HEK293T (cell line): ENCODE measurements at regions not wholly inside any gene's neighbourhood (a gene's known extent, or its start where the extent isn't known, plus 50 kb on each side); places are given as distances from the start of the nearest gene placed in this dataset.

Experiments
- CTCF ChIA-PET: fragments of 350-600 bp; formaldehyde crosslinking; extraction: SDS; loops from one replicate; lab custom pipeline; 2021; ENCODE audit warnings: antibody characterized with exemption, inconsistent platforms; lab: Yijun Ruan, JAX
- POLR2A ChIA-PET: fragments of 350-600 bp; formaldehyde crosslinking; extraction: SDS; loops from one replicate; lab custom pipeline; 2020; ENCODE audit warnings: antibody characterized with exemption, inconsistent platforms; lab: Yijun Ruan, JAX
- DNase-seq: peaks from one replicate; pipeline ENCODE4 v3.0.0; 2012; ENCODE audit warnings: mixed read lengths; ENCODE audit errors: extremely low spot score
- ARNT ChIP-seq: fragments of 450-650 bp; IDR thresholded peaks from 2 replicates; pipeline ENCODE4 v1.6.1; 2017; ENCODE audit warnings: mild to moderate bottlenecking
- BHLHE40 ChIP-seq: fragments of 450-650 bp; IDR thresholded peaks from 2 replicates; pipeline ENCODE4 v1.6.1; 2016; ENCODE audit warnings: mild to moderate bottlenecking, moderate library complexity, borderline replicate concordance
- CTBP1 ChIP-seq: fragments of 450-650 bp; IDR thresholded peaks from 2 replicates; pipeline ENCODE4 v1.6.1; 2016; ENCODE audit warnings: borderline replicate concordance
- ELF4 ChIP-seq: fragments of 450-650 bp; IDR thresholded peaks from 2 replicates; pipeline ENCODE4 v1.6.1; 2017; ENCODE audit warnings: antibody characterized with exemption
- FOXA1 ChIP-seq: fragments of 450-650 bp; IDR thresholded peaks from 2 replicates; pipeline ENCODE4 v1.6.1; 2016; ENCODE audit warnings: mild to moderate bottlenecking
- FOXK2 ChIP-seq: fragments of 450-650 bp; IDR thresholded peaks from 2 replicates; pipeline ENCODE4 v1.6.1; 2016; ENCODE audit warnings: mild to moderate bottlenecking
- FOXM1 ChIP-seq: fragments of 450-650 bp; IDR thresholded peaks from 2 replicates; pipeline ENCODE4 v1.6.1; 2017; ENCODE audit warnings: mild to moderate bottlenecking, borderline replicate concordance
- HDGF ChIP-seq: fragments of 450-650 bp; IDR thresholded peaks from 2 replicates; pipeline ENCODE4 v1.6.1; 2017; ENCODE audit warnings: antibody characterized with exemption, borderline replicate concordance
- L3MBTL2 ChIP-seq: fragments of 450-650 bp; conservative IDR thresholded peaks from 2 replicates; pipeline ENCODE4 v1.6.1; 2016; ENCODE audit warnings: mild to moderate bottlenecking
- LEF1 ChIP-seq: fragments of 450-650 bp; IDR thresholded peaks from 2 replicates; pipeline ENCODE4 v1.6.1; 2017; ENCODE audit warnings: mild to moderate bottlenecking, borderline replicate concordance
- NFRKB ChIP-seq: fragments of 450-650 bp; IDR thresholded peaks from 2 replicates; pipeline ENCODE4 v1.6.1; 2016; ENCODE audit warnings: mild to moderate bottlenecking, moderate library complexity
- PKNOX1 ChIP-seq: fragments of 450-650 bp; IDR thresholded peaks from 2 replicates; pipeline ENCODE4 v1.6.1; 2016
- SP1 ChIP-seq: fragments of 450-650 bp; IDR thresholded peaks from 2 replicates; pipeline ENCODE4 v1.6.1; 2017
- SUZ12 ChIP-seq: fragments of 450-650 bp; IDR thresholded peaks from 2 replicates; pipeline ENCODE4 v1.6.1; 2016; ENCODE audit warnings: mild to moderate bottlenecking
- TARDBP ChIP-seq: fragments of 450-650 bp; IDR thresholded peaks from 2 replicates; pipeline ENCODE4 v1.6.1; 2016
- ZNF384 ChIP-seq: fragments of 450-650 bp; IDR thresholded peaks from 2 replicates; pipeline ENCODE4 v1.6.1; 2016

- ChIA-PET CTCF (no interaction called here), POLR2A (no interaction called here)
- no peak for DNase-seq
- no peak for TF ChIP-seq FOXM1
- TF ChIP-seq LEF1, result no peak
- TF ChIP-seq BHLHE40, result no peak
- no peak for TF ChIP-seq HDGF
- no peak for TF ChIP-seq SUZ12
- TF ChIP-seq CTBP1, result no peak
- no peak for TF ChIP-seq ELF4
- no peak for TF ChIP-seq SP1
- no peak for TF ChIP-seq NFRKB
- TF ChIP-seq FOXK2, result no peak
- no peak for TF ChIP-seq FOXA1
- TF ChIP-seq PKNOX1, result no peak
- no peak for TF ChIP-seq ARNT
- TF ChIP-seq TARDBP, result no peak
- TF ChIP-seq ZNF384, result no peak
- TF ChIP-seq L3MBTL2, result no peak
Observed at GRCh38 chr17:70771804-70772386, 602.6 kb downstream of the KCNJ2 start.

GRCh38 chr17:70772761-70773160, 603.4 kb downstream of the KCNJ2 start:
- ChIA-PET POLR2A (no interaction called here), CTCF (no interaction called here)
- TF ChIP-seq TARDBP (no peak), ELF4 (no peak), FOXK2 (no peak), BHLHE40 (no peak)
- no peak for DNase-seq

GRCh38 chr17:70773258-70773657, 603.9 kb downstream of the KCNJ2 start:
- CTCF ChIA-PET, result no interaction called here
- POLR2A ChIA-PET, result no interaction called here
- no peak for TF ChIP-seq PKNOX1
- TF ChIP-seq HDGF, result no peak
- no peak for TF ChIP-seq BHLHE40
- TF ChIP-seq CTBP1, result no peak
- TF ChIP-seq FOXA1, result no peak
- no peak for TF ChIP-seq ARNT
- no peak for TF ChIP-seq LEF1
- TF ChIP-seq TARDBP, result no peak
- TF ChIP-seq FOXM1, result no peak
- TF ChIP-seq NFRKB, result no peak
- no peak for TF ChIP-seq ZNF384
- TF ChIP-seq L3MBTL2, result no peak
- TF ChIP-seq SUZ12, result no peak
- no peak for TF ChIP-seq SP1
- TF ChIP-seq ELF4, result no peak
- no peak for TF ChIP-seq FOXK2
- peak; percentile 16 for DNase-seq

- ChIA-PET POLR2A (no interaction called here), CTCF (no interaction called here)
- no peak for DNase-seq
- TF ChIP-seq HDGF (no peak), BHLHE40 (no peak), FOXA1 (no peak), CTBP1 (no peak), LEF1 (no peak), FOXM1 (no peak), ELF4 (no peak), FOXK2 (no peak)
Observed at GRCh38 chr17:70774339-70775117, 605.2 kb downstream of the KCNJ2 start.

- no peak for DNase-seq
- ChIA-PET POLR2A (no interaction called here), CTCF (no interaction called here)
- no peak for TF ChIP-seq ARNT
- TF ChIP-seq FOXM1, result no peak
- no peak for TF ChIP-seq NFRKB
- no peak for TF ChIP-seq CTBP1
Observed at GRCh38 chr17:70775679-70776078, 606.3 kb downstream of the KCNJ2 start.

GRCh38 chr17:70776441-70776840, 607.1 kb downstream of the KCNJ2 start:
- DNase-seq, result no peak
- POLR2A ChIA-PET, result no interaction called here
- TF ChIP-seq L3MBTL2, result no peak
- TF ChIP-seq LEF1, result no peak
- TF ChIP-seq ZNF384, result no peak
- TF ChIP-seq CTBP1, result no peak
- TF ChIP-seq FOXA1, result no peak
- TF ChIP-seq TARDBP, result no peak
- no peak for TF ChIP-seq SUZ12
- TF ChIP-seq PKNOX1, result no peak
- TF ChIP-seq ARNT, result no peak
- TF ChIP-seq BHLHE40, result no peak
- CTCF ChIA-PET, result no interaction called here
